HG03060 (cell line): ENCODE measurements at regions not wholly inside any gene's neighbourhood (a gene's known extent, or its start where the extent isn't known, plus 50 kb on each side); places are given as distances from the start of the nearest gene placed in this dataset.

Experiments
- ATAC-seq: cut with Tn5 transposase; IDR thresholded peaks from one replicate; pipeline ENCODE4 v1.9.1; 2021; ENCODE audit warnings: low read depth, moderate number of reproducible peaks; ENCODE audit not compliant: unreplicated experiment

GRCh38 chr2:234438305-234438977 is 58.4 kb downstream of the ARL4C start:
- no peak for ATAC-seq

DNA sequence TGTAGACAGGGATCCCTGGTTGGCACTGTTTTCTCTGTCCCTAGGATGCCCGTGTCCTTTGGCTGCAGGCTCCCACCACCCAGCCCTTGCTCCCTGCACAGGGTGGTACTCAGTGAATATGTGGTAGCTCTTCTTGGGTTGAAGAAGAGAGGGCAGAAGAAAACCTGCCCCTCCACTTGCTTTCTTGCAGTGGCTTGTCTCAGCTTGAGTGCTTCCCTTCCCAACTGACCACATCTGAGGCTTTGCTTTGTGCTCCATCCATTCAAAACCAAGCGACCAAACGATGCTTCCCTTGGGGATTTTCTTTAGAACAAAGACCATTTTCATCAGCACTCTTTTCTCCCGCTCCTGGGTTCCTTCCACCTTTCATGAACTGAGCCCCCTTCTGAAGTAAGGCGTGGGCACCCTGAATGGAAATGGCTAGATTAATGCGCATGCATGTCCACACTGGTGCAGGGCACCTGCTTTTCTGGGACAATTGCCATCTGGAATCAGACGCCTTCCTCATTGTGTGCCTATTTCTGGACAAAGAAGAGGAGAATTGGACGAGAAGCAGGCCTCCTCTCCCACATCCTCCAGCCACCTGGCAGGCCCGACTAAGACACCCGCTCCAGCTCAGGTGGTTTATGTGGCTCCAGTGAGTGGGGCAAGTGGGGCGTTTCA is 59.1 kb downstream of the ARL4C start:
- no peak for ATAC-seq

- ATAC-seq, result no peak
Observed at GRCh38 chr2:234436482-234436837, 60.4 kb downstream of the ARL4C start.

- no peak for ATAC-seq
Observed at GRCh38 chr2:234435836-234436481, 60.9 kb downstream of the ARL4C start.

GRCh38 chr2:234433201-234433600 is 63.7 kb downstream of the ARL4C start:
- ATAC-seq, result no peak

DNA sequence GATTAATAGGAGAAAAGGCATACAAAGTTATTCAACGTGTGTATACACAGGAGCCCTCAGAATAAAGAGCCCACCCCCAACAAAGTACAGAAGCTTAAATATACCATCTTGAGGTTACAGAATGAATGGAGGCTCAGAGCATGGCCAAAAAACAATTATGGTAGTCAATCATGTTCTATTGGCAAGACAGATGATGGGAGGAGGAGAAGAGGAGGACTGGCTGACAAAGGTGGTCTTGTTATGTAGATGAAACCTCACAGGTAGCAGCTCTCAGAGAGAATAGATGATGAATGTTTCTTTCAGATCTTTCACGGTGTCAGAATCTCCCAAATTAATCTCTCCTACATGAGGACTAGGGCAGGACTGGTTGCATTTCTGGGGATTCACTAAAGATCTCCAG is 66.0 kb downstream of the ARL4C start:
- ATAC-seq, result no peak

DNA sequence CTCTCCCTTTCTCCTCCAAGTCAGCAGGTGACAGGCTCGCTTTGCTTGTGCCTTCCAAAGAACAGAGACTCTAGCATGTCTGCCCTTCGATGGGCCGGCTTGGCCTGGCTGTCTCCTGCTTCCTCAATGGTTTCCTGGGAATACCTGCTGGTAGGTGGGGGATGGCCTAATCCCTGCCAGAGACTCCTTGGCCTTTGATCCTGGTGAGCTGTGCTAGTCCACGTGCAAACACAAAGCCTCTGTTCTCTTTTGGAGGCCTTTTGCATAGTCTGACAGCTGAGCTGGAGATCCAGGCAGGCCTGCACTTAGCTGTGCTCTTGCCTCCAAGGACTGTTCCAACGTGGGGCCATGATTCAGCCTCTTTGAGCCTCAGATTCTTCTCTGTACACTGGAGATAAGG is 67.6 kb downstream of the ARL4C start:
- ATAC-seq, result no peak

DNA sequence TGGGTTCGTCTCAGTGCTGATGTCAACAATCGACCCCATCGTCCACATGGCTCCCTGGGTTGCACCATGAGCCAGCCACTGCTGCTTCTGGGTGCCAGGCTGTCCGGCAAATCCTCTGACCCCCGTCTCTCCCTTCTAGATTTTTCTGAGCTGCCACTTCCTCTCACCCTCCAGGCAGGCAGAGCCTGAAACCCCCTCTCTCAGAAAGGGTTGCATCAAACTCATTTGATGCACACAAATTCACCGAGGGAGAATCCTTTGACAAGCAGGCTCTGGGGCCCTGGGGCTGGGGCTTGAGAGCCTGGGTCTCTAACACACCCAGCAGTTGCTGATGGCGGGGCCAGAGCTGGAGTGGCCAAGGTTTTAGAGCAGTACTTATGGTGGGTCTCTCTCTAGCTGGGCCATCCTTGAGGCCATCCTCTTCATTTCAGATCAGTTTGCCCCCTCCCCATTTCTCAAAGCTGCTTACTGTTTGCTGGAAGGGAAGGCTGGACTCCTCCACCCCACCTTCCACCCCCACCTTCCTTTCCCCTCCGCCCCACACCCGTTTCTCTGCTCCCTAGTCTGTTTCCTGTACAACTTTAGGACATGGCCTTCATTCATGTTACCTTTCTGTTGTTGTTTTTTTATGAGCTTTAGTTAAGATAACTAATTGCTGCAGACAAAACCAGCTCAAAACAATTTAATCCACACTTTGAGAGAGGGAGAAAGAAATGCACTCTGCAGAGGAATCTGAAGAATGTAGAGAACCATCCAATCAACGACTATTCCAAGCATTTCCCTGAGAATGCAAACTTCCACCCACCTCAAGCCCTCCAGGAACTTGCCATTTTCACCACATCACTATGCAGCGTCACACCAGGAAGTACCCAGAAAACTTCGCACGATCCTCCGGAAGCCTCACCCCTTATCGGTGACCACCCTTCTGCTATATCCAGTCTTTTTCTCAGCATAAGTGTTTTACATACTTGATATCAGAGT is 69.5 kb downstream of the ARL4C start:
- ATAC-seq, result no peak

- no peak for ATAC-seq
Observed at GRCh38 chr2:234426616-234427015, 70.3 kb downstream of the ARL4C start.

DNA sequence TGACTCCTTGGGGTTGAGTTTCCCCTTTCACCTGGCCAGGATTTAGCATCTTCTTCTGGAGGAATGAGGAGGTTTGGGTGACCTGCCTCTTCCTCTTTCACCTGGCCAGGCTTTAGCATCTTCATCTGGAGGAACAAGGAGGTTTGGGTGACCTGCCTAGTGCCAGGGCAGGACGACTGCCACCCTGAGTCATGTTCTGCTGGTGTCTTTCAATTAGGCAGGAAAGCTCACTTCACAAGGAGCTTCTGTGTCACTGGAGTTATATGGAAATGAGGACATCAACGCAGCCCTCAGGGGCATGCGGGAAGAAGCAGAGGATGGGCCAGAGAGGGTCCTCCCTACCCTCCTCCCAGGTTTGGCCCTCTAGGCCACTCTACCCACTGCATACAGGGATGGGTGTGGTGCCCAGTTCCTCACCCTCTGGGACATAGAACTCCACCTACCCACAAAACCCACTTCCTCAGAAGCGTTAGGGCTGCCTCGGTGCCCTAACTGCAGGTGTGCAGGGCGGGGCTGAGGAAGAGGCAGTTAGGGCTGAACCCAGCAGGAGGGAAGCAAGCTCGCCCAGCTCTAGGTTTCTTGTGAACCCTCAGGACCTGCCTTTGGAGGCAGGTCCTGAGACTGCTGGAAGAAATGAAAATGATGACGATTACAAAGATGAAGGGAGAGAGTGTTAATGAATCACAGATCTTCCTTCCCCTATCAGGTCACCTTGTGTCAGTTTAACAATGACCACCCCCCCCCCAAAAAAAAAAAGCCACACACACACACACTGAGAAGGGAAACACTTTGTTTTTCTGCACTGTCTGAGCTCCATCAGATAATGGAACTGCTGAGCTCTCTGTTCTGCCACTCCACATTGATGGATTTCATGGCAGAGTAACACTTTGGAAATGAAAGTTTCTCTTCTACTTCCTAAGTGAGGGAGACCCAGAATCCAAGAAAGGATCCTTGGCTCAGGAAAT is 71.0 kb downstream of the ARL4C start:
- ATAC-seq, result peak; percentile 75

GRCh38 chr2:234423884-234424283 is 73.0 kb downstream of the ARL4C start:
- ATAC-seq, result no peak

GRCh38 chr2:234422981-234423431 is 73.9 kb downstream of the ARL4C start:
- ATAC-seq, result no peak

GRCh38 chr2:234422273-234422732 is 74.6 kb downstream of the ARL4C start:
- no peak for ATAC-seq

GRCh38 chr2:234420408-234420807 is 76.5 kb downstream of the ARL4C start:
- no peak for ATAC-seq

GRCh38 chr2:234419726-234420125 is 77.2 kb downstream of the ARL4C start:
- no peak for ATAC-seq

GRCh38 chr2:234415706-234416105 is 81.2 kb downstream of the ARL4C start:
- ATAC-seq, result no peak

- no peak for ATAC-seq
Observed at GRCh38 chr2:234414596-234414995, 82.3 kb downstream of the ARL4C start.

- no peak for ATAC-seq
Observed at GRCh38 chr2:234412726-234413125, 84.2 kb downstream of the ARL4C start.

DNA sequence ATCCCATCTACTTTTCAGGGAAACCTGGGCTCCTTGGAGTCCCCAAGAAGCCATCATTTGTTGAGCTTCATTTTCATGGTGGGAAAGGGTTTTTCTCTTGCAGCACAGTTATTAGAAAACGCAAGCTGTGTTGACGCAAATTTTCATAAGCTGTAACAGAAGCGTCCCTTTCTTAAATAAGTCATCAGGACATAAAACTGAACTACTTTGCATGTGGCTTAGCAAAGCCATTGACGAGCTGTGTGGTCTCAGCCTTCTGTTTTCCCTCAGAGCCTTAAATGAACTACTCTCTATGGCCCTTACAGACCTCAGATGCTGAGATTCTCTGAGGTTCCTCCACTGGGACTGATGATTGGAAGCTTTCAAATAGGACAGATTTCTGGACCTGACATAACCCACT is 85.1 kb downstream of the ARL4C start:
- ATAC-seq, result peak; percentile 62
